Right lobe of liver (tissue), 6 donors: ENCODE measurements at regions not wholly inside any gene's neighbourhood (a gene's known extent, or its start where the extent isn't known, plus 50 kb on each side); places are given as distances from the start of the nearest gene placed in this dataset.

ENCODE experiments used
- ATAC-seq, 4 donors: fragments of 200-7000 bp; cut with Tn5 transposase; one replicate each; pipeline ENCODE4 v1.9.1; 2020; ENCODE audit warnings: mild to moderate bottlenecking in 4 of 4, moderate library complexity in 4 of 4
- DNase-seq, 3 donors: peaks; one replicate each; pipeline ENCODE4 v3.0.0-alpha.2; 2020
- H3K27ac ChIP-seq, 3 donors: fragments of 200-600 bp; one replicate each; pipeline ENCODE4 v1.8.0; 2022
- H3K27me3 ChIP-seq, 2 donors: fragments of 200-600 bp; one replicate each; pipeline ENCODE4 v1.8.0; 2022
- H3K36me3 ChIP-seq, 4 donors: fragments of 200-600 bp; sonication (generic) in 1 of 4; one replicate each; pipeline versions ENCODE4 v1.5.1 to v1.8.0; 2017 to 2022; ENCODE audit warnings: control low read depth in 1 of 4
- H3K4me1 ChIP-seq, 4 donors: fragments of 200-600 bp; sonication (generic) in 1 of 4; one replicate each; pipeline versions ENCODE4 v1.5.1 to v1.8.0; 2017 to 2022; ENCODE audit warnings: control low read depth in 1 of 4
- H3K4me3 ChIP-seq, 3 donors: fragments of 200-600 bp; one replicate each; pipeline ENCODE4 v1.8.0; 2022
- H3K9me3 ChIP-seq, 4 donors: fragments of 200-600 bp; sonication (generic) in 1 of 4; one replicate each; pipeline versions ENCODE4 v1.5.1 to v1.8.0; 2017 to 2022; ENCODE audit warnings: control low read depth in 1 of 4
- POLR2A ChIP-seq: fragments of 450-650 bp; IDR thresholded peaks from one replicate; pipeline ENCODE4 v1.6.1; 2017; ENCODE audit warnings: antibody characterized with exemption, mild to moderate bottlenecking
- WGBS: methylation state at CpG from one replicate; pipeline ENCODE4 v1.1.6; 2018; ENCODE audit warnings: low coverage, low lambda C conversion rate; ENCODE audit not compliant: insufficient coverage; ENCODE audit errors: missing lambda C conversion rate; 5-methylcytosine and 5-hydroxymethylcytosine counted together
- intact Hi-C, 2 donors: fragments of 100-400 bp; cut with DNase I; formaldehyde crosslinking; loops; one replicate each; pipeline versions ENCODE4 v1.11.2 to v1.14.1; 2022
- TF ChIP-seq, protein P1 (sequence below), 4 donors: fragments of 200-600 bp in 3 of 4; fragments of 450-650 bp in 1 of 4; IDR thresholded peaks; one replicate each; pipeline versions ENCODE4 v1.5.1 to v1.8.0; 2016 to 2022; ENCODE audit warnings: antibody characterized with exemption in 4 of 4, mild to moderate bottlenecking in 2 of 4
- donor health status: DM: no; HTN: yes; CAD: no.
- donor health status: DM: no; HTN: no; CAD: no.
- donor health status: DM: no; HTN: no; CAD: no.
- donor health status: DM: no; HTN: yes; CAD: no.
- donor health status: DM: no; HTN: yes; CAD: no.

DNA sequence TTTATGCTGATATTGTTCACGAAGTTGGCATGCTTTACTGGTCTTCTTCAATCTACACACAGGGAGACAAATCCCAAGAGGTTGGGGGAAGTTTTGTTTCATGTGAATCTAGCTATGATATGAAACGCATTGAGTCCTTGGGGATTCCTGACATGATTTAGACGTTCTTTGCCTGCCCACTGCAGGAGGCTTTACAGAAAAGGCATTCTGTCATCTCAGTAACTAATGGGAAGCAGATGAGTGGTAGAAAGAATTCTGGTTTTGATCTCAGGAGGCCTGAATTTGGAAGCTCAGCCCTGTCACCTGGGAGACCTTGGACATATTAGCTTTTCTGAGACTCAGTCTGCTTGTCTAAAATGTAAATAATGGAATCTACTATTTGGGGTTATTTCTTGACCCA, 383.0 kb upstream of the NFIA start:
- Histone ChIP-seq H3K4me3 (no peak overlapping the region), H3K27ac (no peak overlapping the region), H3K36me3 (no peaks in the 10 kb centered on the region), H3K27me3 (no peaks in the 10 kb centered on the region), H3K9me3 (no peaks in the 10 kb centered on the region), H3K4me1 (no peaks in the 10 kb centered on the region)
- TF ChIP-seq POLR2A, result no peak
- TF ChIP-seq, protein P1, sequence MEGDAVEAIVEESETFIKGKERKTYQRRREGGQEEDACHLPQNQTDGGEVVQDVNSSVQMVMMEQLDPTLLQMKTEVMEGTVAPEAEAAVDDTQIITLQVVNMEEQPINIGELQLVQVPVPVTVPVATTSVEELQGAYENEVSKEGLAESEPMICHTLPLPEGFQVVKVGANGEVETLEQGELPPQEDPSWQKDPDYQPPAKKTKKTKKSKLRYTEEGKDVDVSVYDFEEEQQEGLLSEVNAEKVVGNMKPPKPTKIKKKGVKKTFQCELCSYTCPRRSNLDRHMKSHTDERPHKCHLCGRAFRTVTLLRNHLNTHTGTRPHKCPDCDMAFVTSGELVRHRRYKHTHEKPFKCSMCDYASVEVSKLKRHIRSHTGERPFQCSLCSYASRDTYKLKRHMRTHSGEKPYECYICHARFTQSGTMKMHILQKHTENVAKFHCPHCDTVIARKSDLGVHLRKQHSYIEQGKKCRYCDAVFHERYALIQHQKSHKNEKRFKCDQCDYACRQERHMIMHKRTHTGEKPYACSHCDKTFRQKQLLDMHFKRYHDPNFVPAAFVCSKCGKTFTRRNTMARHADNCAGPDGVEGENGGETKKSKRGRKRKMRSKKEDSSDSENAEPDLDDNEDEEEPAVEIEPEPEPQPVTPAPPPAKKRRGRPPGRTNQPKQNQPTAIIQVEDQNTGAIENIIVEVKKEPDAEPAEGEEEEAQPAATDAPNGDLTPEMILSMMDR (IDR thresholded peaks at IDR 0.05), result no peak
- intact Hi-C loops, result no loop called here
- ATAC-seq (no peak), DNase-seq (no peak)
- 36% methylated on average over 3 of the region's 3 CpGs for WGBS

DNA sequence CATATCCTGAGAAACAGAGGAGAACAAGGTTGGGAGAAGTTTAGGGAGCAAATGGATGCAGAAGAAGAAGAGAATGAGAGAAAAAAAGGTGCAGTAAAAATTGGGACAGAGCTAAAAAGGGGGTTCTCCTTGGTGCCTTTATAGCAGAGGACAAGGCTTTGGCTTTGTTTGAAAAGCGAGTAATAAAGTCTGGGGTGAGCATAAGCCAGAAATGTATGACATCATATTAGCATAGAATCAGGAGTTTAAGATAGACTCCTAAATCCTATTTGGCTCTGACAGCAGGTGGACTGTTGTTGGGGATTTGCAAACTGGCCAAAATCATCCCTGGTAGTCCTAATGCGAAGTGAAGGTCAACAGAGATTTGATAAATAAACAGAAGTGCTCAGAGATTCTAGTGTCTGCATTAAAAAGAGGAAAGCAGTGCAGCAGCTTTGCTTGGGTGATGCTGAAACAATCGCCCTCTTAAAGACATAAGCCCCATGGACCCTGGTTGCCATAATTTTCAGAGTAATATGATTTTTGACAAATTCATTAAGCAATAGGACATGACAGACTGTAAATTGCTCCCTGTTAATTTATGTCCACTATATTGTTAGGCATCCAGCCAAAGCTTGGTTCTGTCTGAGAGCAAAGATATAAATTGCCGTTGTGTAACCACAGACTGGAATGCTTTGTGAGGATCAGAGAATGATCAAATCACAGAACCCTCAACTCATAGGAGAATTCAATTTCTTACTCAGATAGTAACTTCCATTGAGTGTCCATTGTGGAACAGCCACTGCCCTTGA, 385.0 kb upstream of the NFIA start:
- DNase-seq (no peak), ATAC-seq (no peak)
- 31% methylated on average over 4 of the region's 4 CpGs for WGBS

DNA sequence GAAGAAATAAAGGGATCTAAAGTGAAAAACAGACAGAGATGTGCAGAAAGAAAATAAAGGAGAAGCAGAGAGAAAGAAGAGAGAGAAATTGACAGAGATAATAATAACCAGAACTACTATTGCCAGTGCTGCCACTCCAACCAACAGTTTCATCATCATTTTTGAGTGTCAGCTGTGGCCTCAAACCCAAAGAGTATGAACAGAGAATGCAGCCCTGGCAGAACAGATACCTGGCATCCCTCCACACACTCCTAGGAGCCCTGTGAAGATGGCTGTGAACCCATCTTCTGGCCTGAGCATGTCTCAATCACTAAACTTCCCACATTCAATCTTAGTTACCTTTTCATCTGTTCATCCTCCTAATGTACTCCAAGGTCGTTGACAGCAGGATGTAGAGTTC, 385.8 kb upstream of the NFIA start:
- ATAC-seq (no peak), DNase-seq (no peak)
- H3K4me3 ChIP-seq, result no peak overlapping the region
- TF ChIP-seq POLR2A, result no peak
- TF ChIP-seq, protein P1 (IDR thresholded peaks at IDR 0.05), result no peak
- no peaks in the 10 kb centered on the region for H3K9me3 ChIP-seq
- intact Hi-C loops, result no loop called here
- no peak overlapping the region for H3K27ac ChIP-seq
- 8% methylated on average over 1 of the region's 1 CpG for WGBS
- no peaks in the 10 kb centered on the region for H3K36me3 ChIP-seq
- H3K4me1 ChIP-seq, result no peaks in the 10 kb centered on the region
- no peaks in the 10 kb centered on the region for H3K27me3 ChIP-seq

More for the DNA sequence above, 385.0 kb upstream of the NFIA start:
- H3K4me3 ChIP-seq, result no peak overlapping the region
- TF ChIP-seq, protein P1 (IDR thresholded peaks at IDR 0.05), result no peak
- TF ChIP-seq POLR2A, result no peak
- intact Hi-C loops, result no loop called here
- H3K4me1 ChIP-seq, result no peaks in the 10 kb centered on the region
- no peaks in the 10 kb centered on the region for H3K27me3 ChIP-seq
- H3K27ac ChIP-seq, result no peak overlapping the region
- H3K36me3 ChIP-seq, result no peaks in the 10 kb centered on the region
- H3K9me3 ChIP-seq, result no peaks in the 10 kb centered on the region

DNA sequence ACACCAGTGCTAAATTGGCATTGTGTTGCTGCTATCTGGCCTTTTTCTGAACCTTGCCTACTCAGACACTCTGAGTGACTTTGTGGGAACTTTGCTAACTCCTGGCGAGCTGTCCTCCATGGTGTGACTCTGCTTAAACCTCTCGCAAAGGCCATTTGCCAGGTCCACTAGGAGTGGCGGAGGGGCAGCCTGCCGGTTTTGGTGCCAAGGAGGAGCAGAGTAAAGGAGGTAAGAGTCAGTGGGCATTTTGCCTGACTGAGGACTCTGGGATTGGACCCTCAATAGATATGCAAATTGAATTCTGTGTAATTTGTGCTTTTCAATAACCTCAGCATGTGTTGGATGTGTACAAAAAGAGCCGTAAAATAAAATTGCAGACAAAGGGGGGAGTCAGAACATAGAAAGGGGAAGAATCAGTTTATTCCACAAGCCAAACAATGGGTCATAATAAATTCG, 386.6 kb upstream of the NFIA start:
- DNase-seq, result no peak
- Histone ChIP-seq H3K36me3 (no peaks in the 10 kb centered on the region), H3K27ac (no peak overlapping the region), H3K4me1 (no peaks in the 10 kb centered on the region), H3K9me3 (no peaks in the 10 kb centered on the region), H3K27me3 (no peaks in the 10 kb centered on the region), H3K4me3 (no peak overlapping the region)
- no peak for ATAC-seq
- intact Hi-C loops, result no loop called here
- no peak for TF ChIP-seq POLR2A
- TF ChIP-seq, protein P1 (IDR thresholded peaks at IDR 0.05), result no peak
- 65% methylated on average over 6 of the region's 6 CpGs for WGBS
